ENCODE measurements at regions not wholly inside any gene's neighbourhood (a gene's known extent, or its start where the extent isn't known, plus 50 kb on each side); places are given as distances from the start of the nearest gene placed in this dataset.
"Not testable (repeated sequence)": the region's sequence is repeated elsewhere in the genome, so short reads cannot be mapped to it uniquely, and the experiment has no call there.

- Mint-ChIP-seq H3K9me3 (no peaks in the 10 kb centered on the region), H3K27ac (no peak overlapping the region), H3K4me1 (no peaks in the 10 kb centered on the region), H3K36me3 (ENCODE audit: low read depth) (no peaks in the 10 kb centered on the region), H3K27me3 (no peaks in the 10 kb centered on the region), H3K4me3 (no peak overlapping the region)
- DNase-seq (no peak), ATAC-seq (ENCODE audit: low read depth) (no peak)
- no peak for TF ChIP-seq CTCF (IDR thresholded peaks at IDR 0.05)
- ChIA-PET POLR2A (no interaction called here), CTCF (no interaction called here)
- intact Hi-C loops (cut with micrococcal nuclease): no loop called here
Measured at GRCh38 chr5:117347280-117347679, 772.7 kb upstream of the SEMA6A start.

GRCh38 chr5:117343726-117344125 lies 769.1 kb upstream of the SEMA6A start:
- ATAC-seq (ENCODE audit: low read depth); DNase-seq; H3K27ac Mint-ChIP-seq; H3K9me3 Mint-ChIP-seq; H3K4me1 Mint-ChIP-seq; H3K4me3 Mint-ChIP-seq; H3K36me3 Mint-ChIP-seq (ENCODE audit: low read depth); POLR2A ChIA-PET; H3K27me3 Mint-ChIP-seq; CTCF ChIA-PET; intact Hi-C loops (cut with micrococcal nuclease): not testable (repeated sequence)

GRCh38 chr5:117337064-117337749 lies 762.6 kb upstream of the SEMA6A start:
- H3K4me1 Mint-ChIP-seq: no peaks in the 10 kb centered on the region
- H3K9me3 Mint-ChIP-seq: no peaks in the 10 kb centered on the region
- ATAC-seq (ENCODE audit: low read depth) (no peak), DNase-seq (no peak)
- no peak overlapping the region for H3K4me3 Mint-ChIP-seq
- no peak overlapping the region for H3K27ac Mint-ChIP-seq
- H3K36me3 Mint-ChIP-seq (ENCODE audit: low read depth): no peaks in the 10 kb centered on the region
- ChIA-PET POLR2A (no interaction called here), CTCF (no interaction called here)
- no peaks in the 10 kb centered on the region for H3K27me3 Mint-ChIP-seq
- intact Hi-C loops (cut with micrococcal nuclease): no loop called here
- no peak for TF ChIP-seq CTCF (IDR thresholded peaks at IDR 0.05)

- Mint-ChIP-seq H3K4me1 (no peaks in the 10 kb centered on the region), H3K36me3 (ENCODE audit: low read depth) (no peaks in the 10 kb centered on the region)
Measured at GRCh38 chr5:117336208-117336607, 761.6 kb upstream of the SEMA6A start.

GRCh38 chr5:117333011-117333410 lies 758.4 kb upstream of the SEMA6A start:
- H3K36me3 Mint-ChIP-seq (ENCODE audit: low read depth): no peaks in the 10 kb centered on the region
- H3K27ac Mint-ChIP-seq: no peak overlapping the region
- CTCF ChIA-PET: no interaction called here
- TF ChIP-seq CTCF (IDR thresholded peaks at IDR 0.05): no peak
- DNase-seq (no peak), ATAC-seq (ENCODE audit: low read depth) (no peak)
- no peak overlapping the region for H3K4me3 Mint-ChIP-seq
- H3K4me1 Mint-ChIP-seq: no peaks in the 10 kb centered on the region
- peaks cover 4% of the 10 kb centered on the region for H3K9me3 Mint-ChIP-seq
- POLR2A ChIA-PET: no interaction called here
- H3K27me3 Mint-ChIP-seq: no peaks in the 10 kb centered on the region
- intact Hi-C loops (cut with micrococcal nuclease): no loop called here

More at GRCh38 chr5:117336208-117336607, 761.6 kb upstream of the SEMA6A start:
- no peak for TF ChIP-seq CTCF (IDR thresholded peaks at IDR 0.05)
- ATAC-seq (ENCODE audit: low read depth) (no peak), DNase-seq (no peak)
- no peaks in the 10 kb centered on the region for H3K9me3 Mint-ChIP-seq
- no peaks in the 10 kb centered on the region for H3K27me3 Mint-ChIP-seq
- H3K27ac Mint-ChIP-seq: no peak overlapping the region
- ChIA-PET POLR2A (no interaction called here), CTCF (no interaction called here)
- no peak overlapping the region for H3K4me3 Mint-ChIP-seq
- intact Hi-C loops (cut with micrococcal nuclease): no loop called here

- CTCF ChIA-PET: no interaction called here
- intact Hi-C loops (cut with micrococcal nuclease): no loop called here
- H3K27me3 Mint-ChIP-seq: no peaks in the 10 kb centered on the region
- no peak overlapping the region for H3K27ac Mint-ChIP-seq
- no peaks in the 10 kb centered on the region for H3K4me1 Mint-ChIP-seq
- TF ChIP-seq CTCF (IDR thresholded peaks at IDR 0.05): no peak
- no peaks in the 10 kb centered on the region for H3K36me3 Mint-ChIP-seq (ENCODE audit: low read depth)
- ATAC-seq (ENCODE audit: low read depth): no peak
- peaks cover 4% of the 10 kb centered on the region for H3K9me3 Mint-ChIP-seq
- no peak overlapping the region for H3K4me3 Mint-ChIP-seq
- POLR2A ChIA-PET: no interaction called here
- DNase-seq: no peak
Measured at GRCh38 chr5:117332341-117332740, 757.7 kb upstream of the SEMA6A start.

All from activated B cell treated with CpG ODN at 0.5 μM for 24 hours (primary cell).